Activated CD4-positive, alpha-beta T cell treated with anti-CD3 and anti-CD28 coated beads, Interleukin-2, amount 50 U/mL, for 4 hours (primary cell): ENCODE measurements at regions not wholly inside any gene's neighbourhood (a gene's known extent, or its start where the extent isn't known, plus 50 kb on each side); places are given as distances from the start of the nearest gene placed in this dataset.

Experiments used
- DNase-seq, 2 experiments: peaks; one replicate each; pipeline ENCODE4 v3.0.0-alpha.2; 2020

GRCh38 chr6:141269684-141270083 lies 863.0 kb upstream of the GJE1 start:
- DNase-seq: no peak

- DNase-seq: no peak
Observed at GRCh38 chr6:141267420-141267819, 865.3 kb upstream of the GJE1 start.

GRCh38 chr6:141265756-141266623 lies 866.7 kb upstream of the GJE1 start:
- DNase-seq: no peak

GRCh38 chr6:141264101-141264500 lies 868.6 kb upstream of the GJE1 start:
- no peak for DNase-seq

- DNase-seq: no peak
Observed at GRCh38 chr6:141261672-141262060, 871.1 kb upstream of the GJE1 start.

- no peak for DNase-seq
Observed at GRCh38 chr6:141261016-141261671, 871.6 kb upstream of the GJE1 start.

- DNase-seq: no peak
Observed at GRCh38 chr6:141260627-141261015, 872.1 kb upstream of the GJE1 start.

GRCh38 chr6:141259807-141260206 lies 872.9 kb upstream of the GJE1 start:
- no peak for DNase-seq

GRCh38 chr6:141259091-141259490 lies 873.6 kb upstream of the GJE1 start:
- DNase-seq: no peak

GRCh38 chr6:141258516-141258915 lies 874.2 kb upstream of the GJE1 start:
- no peak for DNase-seq

GRCh38 chr6:141254336-141254735 lies 878.4 kb upstream of the GJE1 start:
- DNase-seq: no peak

GRCh38 chr6:141252828-141253608 lies 879.7 kb upstream of the GJE1 start:
- no peak for DNase-seq

GRCh38 chr6:141251286-141251685 lies 881.4 kb upstream of the GJE1 start:
- DNase-seq: no peak

GRCh38 chr6:141248021-141248799 lies 884.5 kb upstream of the GJE1 start:
- no peak for DNase-seq

GRCh38 chr6:141244366-141244765 lies 888.4 kb upstream of the GJE1 start:
- no peak for DNase-seq

- no peak for DNase-seq
Observed at GRCh38 chr6:141242957-141243356, 889.8 kb upstream of the GJE1 start.

- DNase-seq: no peak
Observed at GRCh38 chr6:141229296-141229695, 903.4 kb upstream of the GJE1 start.

GRCh38 chr6:141218583-141218982 lies 914.1 kb upstream of the GJE1 start:
- no peak for DNase-seq

- no peak for DNase-seq
Observed at GRCh38 chr6:141216726-141217125, 916.0 kb upstream of the GJE1 start.

- no peak for DNase-seq
Observed at GRCh38 chr6:141212296-141212695, 920.4 kb upstream of the GJE1 start.

GRCh38 chr6:141211845-141212244 lies 920.9 kb upstream of the GJE1 start:
- DNase-seq: no peak

GRCh38 chr6:141210901-141211300 lies 921.8 kb upstream of the GJE1 start:
- DNase-seq: no peak

- DNase-seq: no peak
Observed at GRCh38 chr6:141209890-141210289, 922.8 kb upstream of the GJE1 start.
